Fibroblast of skin of right quadriceps (primary cell): ENCODE measurements at regions not wholly inside any gene's neighbourhood (a gene's known extent, or its start where the extent isn't known, plus 50 kb on each side); places are given as distances from the start of the nearest gene placed in this dataset.

ENCODE experiments used
- DNase-seq: peaks from one replicate; pipeline ENCODE4 v3.0.0-alpha.2; 2013

DNA sequence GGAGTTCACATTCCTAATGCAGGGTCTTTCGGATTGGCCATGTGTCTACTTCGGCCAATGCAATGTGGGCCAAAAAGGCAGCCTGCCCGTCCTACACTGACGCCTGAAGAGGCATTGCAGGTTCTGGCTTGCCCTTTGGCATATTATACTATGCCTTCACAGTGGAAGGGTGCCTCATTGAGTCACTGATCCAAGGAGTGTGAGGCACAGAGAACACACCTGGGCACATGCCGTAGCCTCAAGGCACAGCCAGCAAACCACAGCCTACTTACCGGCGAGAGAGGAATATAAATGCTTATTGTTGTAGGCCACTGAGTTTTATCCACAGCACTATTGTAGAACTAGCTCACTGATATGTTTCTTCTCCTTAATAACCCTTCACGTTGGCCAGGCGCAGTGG is 409.6 kb downstream of the GADD45G start:
- DNase-seq, result no peak

DNA sequence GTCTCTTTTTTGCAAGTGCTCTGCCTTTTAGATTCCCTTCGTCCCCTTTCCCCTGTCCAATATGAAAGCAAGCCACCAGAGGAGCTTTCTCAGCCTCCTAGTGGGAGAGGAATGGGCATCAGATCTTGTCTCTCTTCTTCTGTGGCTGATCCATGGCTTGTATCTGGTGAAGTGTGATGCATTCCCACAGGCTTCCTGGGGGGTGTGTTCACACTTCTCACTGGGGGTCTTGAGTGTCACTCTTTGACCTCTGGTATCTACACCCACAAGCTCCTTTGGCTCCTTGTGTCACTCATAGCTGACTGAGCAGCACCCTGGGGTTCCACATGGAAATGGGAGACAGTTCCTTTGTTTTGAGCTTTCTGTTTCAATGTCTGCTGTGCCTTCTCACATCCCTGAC is 411.5 kb downstream of the GADD45G start:
- DNase-seq, result no peak

DNA sequence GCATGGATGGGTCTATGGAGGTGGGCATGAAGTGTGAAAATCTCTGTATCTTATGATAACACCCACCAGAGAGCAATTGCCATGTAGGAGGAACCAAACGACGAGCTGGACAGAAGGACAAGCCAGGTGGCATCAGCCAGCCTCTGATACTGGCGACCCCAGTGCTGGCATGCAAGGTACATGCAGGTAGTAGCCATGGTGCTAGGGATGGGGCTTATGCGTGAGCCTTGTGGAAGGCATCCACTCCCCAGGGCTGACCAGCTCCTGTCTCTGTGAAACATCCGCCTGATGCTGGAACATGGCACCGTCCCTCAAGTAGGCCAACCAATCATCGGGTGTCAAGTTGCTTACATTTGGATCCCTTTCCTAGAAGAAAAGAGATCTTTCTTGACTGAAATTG is 412.9 kb downstream of the GADD45G start:
- no peak for DNase-seq

DNA sequence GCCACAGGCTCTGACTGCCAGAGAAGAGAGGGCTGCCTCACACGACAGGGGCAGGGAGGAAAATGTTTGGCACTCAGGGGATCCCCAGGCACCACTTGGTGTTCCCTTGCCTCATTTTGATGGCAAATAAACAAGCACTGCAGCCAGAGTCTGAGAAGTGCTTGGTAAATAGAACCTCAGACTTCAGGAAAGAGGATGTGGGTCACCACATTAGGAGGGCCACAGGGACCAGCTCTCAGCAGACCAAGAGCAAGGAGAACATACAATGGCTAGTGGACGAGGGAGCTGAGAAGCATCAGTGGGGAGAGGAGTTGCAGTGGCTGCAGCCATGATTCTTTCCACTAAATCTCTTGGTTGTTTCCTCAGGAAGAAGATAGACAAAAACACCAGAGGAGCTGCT is 413.9 kb downstream of the GADD45G start:
- DNase-seq, result no peak

DNA sequence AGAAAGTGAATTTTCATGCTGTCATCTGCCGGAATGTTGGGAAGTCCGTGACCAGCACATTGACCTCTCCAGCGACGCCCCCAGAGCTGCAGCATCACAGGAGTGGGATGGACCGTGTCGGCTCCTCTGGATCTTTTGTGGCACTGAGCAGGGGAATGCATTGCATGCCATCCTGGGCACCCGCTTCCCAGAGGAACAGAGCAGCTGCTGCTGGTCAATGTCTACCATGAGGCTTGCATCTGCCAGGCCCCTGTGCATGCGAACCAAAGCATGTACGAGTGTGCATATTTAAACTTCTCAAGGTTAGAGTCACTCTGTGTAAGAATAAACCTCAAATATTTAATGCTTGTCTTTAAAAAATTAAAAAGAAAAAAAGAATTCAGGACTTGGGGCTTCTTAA is 414.8 kb downstream of the GADD45G start:
- DNase-seq, result no peak

DNA sequence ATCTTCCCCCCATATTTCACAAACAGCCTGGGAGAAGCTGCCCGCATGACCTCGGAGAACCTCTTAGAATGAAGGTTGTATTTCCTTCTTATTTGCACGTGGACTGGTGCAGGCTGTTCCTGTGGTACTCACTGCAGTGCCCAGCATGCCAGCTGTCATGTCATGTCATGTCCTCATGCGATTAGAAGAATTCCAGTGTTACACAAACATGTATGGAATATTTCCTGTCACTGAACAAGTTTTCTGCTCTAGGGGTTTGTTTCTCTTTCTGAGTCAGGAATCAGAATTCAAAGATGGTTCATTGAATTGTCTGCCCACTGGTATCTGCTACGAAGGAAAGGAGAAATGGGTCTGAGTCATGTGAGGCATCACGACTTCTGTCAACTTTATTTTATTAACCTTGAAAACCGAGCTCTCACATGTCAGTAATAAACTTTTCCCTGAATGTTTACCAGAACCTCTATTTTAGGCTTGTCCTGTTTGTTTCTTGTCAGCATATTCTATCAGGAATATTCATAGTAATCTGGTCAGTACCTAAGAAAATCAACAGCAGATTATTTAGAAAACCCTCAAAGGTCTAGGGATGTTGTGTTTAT is 415.6 kb downstream of the GADD45G start:
- DNase-seq, result peak; percentile 48

DNA sequence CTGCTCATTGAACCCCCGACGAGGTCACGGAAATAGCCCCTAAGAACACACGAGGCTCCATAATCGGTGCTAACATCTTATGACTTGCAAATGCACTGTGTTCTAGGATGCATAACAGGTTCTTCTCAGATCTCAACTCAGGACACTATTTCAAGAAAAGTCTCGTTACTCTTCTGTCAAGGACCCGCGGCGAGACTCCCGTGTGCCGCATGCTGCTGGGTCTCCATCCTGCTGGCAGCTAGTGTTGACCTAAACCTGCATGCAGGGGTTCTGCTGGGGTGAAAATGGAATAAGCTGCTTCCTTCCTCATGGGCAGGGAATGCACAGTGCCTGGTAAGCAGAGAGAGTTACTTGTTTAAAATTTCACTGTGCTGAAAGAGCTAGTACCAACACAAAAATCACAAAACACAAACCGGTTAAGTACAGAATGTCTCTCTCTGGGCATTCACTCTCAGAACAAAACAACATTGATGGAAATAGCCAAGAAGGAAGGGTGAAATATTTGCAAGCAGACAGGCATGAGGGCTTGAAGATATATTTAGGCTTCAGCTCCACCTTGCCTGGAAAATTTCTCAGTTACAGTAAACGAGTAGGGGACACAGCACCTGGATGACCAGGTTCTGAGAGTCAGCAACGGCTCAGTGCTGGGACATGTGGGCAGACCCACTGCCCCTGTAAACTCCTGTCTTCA is 416.5 kb downstream of the GADD45G start:
- DNase-seq, result no peak

DNA sequence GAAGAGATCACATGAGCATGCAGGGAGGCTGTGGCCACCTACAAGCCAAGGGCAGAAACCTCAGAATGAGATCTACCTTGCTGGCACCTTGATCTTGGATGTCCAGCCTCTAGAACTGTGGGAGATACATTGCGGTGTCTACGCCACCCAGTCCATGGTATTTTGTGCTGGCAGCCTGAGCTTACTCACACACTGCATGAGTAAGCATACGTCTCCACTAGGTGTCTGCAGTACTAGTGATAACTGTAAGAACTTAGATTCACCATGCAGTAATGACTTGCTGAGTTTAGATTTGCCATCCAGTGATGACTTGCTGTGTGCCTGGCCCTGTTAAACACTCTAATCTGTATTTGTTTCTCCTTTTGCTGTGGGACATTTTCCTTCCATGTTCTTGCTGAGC is 417.7 kb downstream of the GADD45G start:
- DNase-seq, result peak; percentile 22

DNA sequence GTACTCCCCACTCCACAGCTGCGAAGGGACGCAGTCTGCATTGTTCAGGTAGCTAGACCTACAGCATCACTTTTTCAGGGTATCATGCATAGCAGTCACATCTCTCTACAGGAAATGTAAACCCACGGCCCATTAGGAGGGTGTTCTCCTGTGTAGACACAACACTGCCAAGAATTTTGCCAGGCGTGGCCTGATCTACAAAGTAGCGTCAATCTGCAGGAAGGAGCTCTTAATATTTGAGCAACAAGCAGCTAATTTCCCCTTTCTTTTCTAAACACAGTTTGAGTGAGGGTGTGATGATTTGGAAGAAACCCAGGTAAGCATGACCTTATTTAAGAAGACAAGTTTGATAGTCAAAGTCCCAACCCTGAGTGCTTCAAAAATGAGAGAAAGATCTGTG is 419.0 kb downstream of the GADD45G start:
- no peak for DNase-seq

DNA sequence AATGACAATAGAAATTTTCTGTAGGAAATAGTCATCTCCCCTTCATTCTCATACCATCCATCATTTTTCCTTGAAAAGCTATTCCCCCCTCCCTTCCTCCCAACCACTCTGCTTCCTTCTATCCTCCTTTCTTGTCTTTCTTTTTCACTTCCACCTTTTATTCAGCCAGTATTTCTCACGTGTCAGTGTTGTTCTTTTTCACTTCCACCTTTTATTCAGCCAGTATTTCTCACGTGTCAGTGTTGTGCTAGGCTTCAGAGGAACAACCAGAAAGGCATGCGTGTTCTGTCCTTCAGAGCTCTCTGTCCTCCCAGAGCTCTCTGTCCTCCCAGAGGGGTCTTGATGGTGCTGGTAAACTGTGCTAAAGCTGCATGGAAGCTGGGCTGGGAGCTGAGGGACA is 419.6 kb downstream of the GADD45G start:
- no peak for DNase-seq

DNA sequence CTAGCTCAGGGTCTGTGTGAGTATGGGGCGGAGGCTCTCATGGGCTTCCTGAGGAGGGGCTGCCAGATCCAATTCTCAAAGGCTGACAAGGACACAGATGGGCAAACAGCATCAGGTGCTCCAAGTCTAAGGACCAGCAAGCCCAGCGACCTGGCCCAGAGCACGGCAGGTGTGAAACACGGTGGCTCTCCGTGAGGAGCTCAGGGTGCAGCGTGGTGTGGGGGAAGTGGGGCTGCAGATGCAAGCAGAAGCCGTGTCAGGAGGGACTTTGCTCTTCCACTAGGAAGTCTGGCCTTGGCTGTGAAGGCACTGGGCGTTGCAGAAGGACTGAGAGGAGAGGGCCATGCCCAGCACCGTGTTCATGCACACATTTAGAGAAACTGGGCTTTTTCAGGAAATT is 420.0 kb downstream of the GADD45G start:
- no peak for DNase-seq

DNA sequence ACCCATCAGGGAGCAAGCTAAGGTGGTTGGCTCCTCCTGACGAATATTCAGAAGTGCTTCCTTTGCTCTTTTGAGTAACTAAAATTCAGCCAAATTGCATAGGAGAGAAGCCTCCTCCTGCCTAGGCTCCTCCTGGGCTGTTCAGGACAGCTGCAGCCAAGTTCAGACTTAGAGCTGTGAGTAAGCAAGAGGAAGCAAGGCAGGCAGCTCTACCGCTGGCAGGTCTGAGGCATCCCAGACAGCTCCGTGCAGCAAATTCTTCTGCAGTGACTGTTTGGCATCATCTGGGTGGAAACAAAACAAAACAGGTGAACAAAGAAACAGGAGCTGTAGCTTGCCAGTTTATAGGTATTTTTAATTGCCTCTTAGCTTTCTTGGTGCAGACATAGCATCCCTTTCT is 421.0 kb downstream of the GADD45G start:
- DNase-seq, result peak; percentile 21

DNA sequence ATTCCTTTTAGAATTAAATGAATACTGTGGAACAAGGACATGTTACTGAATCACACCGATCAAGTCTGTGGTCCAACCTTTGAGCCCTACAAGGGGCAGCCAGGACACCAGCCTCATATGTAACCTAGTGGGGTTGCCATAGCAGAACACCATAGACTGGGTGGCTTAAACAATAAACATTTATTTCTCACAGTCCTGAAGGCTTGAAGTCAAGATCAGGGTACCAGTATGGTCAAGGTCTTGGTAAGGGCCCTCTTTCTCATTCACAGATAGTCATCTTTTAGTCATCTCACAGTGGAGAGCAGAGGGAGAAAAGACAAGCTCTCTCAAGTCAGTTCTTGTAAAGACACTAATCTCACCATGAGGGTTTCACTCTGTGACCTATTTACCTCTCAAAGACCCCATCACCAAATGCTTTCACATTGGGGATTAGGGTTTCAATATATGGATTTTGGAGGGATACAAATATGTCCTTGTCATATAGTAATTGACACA is 422.5 kb downstream of the GADD45G start:
- no peak for DNase-seq

DNA sequence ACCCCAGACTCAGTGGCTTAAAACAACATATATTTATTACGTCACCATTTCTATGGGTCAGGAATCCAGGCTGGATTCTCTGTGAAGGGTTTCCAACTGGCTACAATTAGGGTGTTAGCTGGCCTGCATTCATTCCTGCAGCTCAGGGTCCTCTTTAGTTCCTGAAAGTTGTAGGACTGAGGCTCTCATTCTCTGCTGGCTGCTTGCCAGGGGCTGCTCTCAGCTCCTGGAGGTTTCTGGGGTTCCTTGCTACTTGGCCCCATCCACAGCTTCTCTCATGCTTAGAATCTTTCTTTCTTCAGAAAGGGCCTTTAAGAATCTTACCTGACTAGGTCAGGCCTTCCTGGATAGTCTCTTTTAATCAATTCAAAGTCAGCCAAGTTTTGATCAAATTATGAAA is 424.6 kb downstream of the GADD45G start:
- no peak for DNase-seq

DNA sequence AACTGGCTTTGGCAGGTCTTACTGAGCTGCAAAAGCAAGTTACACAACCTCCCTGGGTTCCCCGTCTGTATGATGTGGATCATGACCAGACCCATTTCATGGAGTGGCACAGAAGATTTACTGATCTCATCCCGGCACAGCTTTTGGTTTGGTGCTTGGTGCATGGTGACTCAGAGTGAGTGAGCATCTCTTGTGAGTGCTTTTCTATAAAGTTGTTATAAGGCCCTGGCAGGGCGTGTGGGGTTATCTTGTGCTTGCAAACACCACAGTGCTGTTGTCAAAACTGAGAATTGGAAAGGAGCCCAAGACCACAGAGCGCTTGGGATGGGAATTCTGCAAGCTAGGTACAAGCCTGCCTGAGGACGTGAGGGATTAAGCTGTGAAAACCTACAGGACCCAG is 425.2 kb downstream of the GADD45G start:
- DNase-seq, result no peak

DNA sequence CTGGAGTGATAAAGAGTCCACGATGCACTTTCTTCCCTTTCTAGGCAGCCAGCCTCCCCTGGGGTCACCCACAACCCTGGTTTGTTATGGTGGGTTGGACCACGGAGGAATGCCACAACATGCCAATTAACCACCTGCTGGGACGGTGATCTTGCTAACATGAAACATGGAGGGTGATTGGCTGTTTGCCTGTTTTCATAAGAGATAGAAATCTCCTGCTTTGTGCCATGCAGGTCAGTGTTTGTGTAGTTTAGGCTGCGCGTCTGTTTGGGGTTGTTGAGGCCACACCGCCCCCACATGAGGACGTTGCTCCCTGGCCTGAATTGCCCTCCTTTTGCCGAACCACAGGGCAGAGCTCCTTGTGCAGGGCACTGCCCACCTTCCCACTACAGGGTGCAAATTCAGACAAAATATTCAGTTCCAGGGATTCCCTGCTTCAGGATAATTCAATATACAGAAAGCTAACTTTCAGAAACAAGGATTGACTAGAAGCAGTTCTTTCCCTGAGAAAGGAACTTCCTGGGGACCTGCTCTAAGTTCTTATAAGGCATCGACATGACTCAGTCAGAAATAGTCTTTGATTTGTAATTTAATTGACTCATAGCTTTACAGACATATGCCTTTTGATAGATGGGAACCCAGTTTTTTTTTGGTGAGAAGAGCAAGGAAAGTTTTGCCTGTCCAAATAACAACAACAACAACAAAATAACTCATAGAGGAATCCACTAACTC is 427.6 kb downstream of the GADD45G start:
- DNase-seq, result no peak

DNA sequence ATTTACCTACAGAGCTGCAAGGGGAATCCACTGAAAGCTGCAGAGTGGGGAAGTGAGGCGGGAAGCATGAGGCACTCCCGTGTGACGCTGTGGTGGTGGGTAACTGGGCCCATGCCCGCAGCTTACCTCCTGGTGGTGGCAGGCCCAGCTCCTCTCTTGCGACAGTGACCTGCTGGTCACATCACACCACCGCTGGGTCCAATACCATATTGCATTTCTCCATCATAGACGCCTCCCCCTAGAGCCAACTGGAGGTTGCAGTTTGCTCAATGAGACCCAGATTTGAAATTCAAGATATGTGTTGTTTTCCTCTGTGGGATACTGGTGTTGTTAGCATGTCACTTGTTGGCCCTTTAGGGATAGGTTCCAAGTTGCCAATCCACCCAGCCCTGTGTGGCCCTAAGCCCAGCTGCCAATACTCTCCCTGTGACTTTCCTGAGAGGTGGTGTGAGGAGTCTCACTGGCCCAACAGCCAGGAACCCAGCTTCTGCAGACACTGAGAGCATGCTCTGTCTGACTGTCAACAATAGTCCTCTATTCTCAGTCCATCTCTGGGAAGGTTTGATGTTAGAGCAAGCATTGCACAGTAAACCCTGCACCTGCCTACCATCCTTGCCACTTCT is 428.3 kb downstream of the GADD45G start:
- DNase-seq, result no peak

DNA sequence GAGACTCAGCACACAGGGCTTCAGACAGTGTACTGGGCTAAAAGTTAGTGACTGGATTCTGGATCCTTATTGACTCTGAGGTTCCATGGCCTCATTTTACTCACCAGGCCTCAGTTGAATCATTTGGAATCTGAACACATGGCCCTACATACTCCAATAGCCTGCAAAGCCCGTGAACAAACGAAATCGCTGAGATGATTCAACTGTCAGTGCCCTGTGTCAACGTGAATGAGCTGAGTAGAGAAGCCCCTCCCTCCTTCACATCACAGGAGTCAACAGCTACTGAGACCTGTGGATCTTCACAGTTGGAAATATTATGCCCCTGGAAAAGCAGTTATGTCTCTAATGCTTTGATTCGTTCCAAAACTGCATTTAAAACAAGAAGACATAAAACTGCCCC is 429.3 kb downstream of the GADD45G start:
- DNase-seq, result no peak

DNA sequence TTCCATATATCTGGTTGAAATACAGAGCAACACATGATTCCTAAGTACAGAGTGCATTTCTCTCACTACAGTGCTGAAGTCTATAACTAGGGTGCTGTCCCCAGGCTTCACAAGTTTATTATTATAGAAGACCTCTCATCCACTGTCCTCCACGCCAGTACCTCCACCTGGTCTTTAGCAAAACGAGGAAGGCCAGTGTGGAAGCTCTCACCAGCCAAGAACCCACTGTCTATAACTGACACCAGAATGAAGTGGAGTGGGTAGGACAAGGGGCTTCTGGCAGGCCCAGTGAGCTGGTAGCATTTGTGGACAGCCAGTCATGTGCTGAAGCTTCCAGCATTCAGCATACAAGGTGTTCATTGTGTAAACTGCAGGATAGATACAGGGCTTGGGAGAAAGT is 430.7 kb downstream of the GADD45G start:
- no peak for DNase-seq

DNA sequence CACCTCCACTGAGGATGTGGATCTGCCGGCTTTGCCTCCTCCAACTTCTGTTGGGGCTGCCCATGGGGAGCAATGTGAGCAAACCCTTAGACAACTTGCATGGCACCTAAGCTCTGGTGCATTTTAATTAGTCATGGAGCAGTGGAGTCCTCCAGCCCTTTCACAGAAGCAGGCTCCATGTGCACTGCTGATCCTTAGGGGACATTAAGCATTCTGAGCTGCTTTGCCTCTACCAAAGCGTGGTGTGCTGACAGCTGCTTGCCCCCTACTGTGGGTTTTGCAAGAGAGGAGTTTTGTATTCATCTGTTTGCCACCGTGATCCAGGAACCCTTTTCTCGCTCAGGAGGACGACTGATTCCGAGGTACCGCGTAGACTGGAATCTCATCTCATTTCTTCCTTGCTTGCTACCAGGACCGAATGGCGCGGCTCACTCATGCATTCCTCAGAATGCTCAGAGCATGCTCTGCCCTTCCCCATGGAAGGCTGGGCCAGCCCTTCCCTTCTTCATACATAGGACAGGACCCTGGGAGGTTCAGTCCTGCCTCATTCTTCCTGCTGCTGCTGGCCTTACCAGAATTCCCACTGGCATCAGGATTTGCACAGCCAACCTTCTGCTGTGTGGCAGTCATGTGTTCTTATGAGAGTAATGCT is 432.5 kb downstream of the GADD45G start:
- DNase-seq, result no peak

DNA sequence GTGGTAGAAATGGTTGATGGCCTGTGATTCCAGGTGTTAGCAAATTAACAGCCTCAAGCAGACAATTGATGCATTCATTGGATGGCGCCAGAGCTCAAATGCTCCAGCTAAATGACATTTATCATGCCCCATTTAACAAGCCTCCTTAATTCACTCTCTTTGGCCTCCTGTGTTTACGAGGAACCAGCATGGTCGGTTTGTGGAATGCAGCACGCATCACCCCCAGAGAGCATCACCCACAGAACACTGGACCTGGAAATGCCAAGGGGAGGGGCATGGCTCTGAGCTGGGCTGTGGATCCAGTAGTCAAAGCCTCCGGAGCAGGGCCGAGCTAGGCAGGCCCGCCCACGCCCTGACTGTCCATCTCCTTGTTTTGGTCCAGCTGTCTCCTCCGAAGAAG is 434.0 kb downstream of the GADD45G start:
- no peak for DNase-seq

DNA sequence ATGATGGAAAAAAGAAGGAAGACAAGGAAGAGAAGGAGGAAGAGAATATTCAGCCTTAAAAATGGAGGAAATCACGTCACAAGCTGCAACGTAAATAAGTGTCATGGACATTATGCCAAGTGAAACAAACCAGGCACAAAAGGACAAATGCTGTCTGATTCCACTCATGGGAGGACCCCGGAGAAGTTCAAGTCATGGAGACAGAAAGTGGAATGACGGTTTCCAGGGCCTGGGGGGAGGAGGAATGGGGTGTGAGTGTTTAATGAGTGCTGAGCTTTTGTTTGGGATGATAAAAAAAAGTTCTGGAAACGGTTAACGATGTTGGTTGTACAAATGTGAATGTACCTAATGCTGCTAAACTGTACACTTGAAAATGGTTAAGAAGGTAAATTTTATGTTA is 439.5 kb downstream of the GADD45G start:
- no peak for DNase-seq

DNA sequence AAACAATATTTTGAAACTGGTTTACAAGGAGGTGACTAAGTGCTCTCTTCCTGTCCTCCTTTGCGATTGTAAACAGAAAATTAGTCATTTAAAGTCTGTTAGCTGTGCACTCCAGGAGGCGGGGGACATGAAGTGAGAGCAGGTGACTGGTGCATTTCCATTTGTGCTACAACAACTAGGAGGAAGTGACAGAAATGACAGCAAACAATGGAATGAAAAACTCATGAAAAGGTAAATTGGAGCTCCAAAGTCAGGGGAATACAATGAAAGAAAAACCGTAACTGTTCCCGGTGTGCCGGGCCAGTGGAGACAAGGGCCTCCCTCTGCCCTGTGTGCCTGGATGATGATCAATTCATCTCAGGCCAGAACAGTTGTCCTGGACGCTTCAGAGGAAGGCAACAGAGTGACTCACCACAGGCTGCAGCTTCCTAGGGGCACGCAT is 439.9 kb downstream of the GADD45G start:
- DNase-seq, result peak; percentile 28
